Left colon (tissue), 2 donors: ENCODE measurements at regions not wholly inside any gene's neighbourhood (a gene's known extent, or its start where the extent isn't known, plus 50 kb on each side); places are given as distances from the start of the nearest gene placed in this dataset.
"Not testable (repeated sequence)": the region's sequence is repeated elsewhere in the genome, so short reads cannot be mapped to it uniquely, and the experiment has no call there.

Experiments used
- ATAC-seq: fragments of 200-7000 bp; cut with Tn5 transposase; one replicate; pipeline ENCODE4 v1.9.1; 2020; ENCODE audit warnings: mild to moderate bottlenecking, moderate library complexity
- DNase-seq, 2 donors: peaks; one replicate each; pipeline ENCODE4 v3.0.0-alpha.2; 2020
- intact Hi-C, 2 donors: fragments of 100-400 bp; cut with DNase I in 1 of 2; cut with micrococcal nuclease in 1 of 2; formaldehyde crosslinking; loops; one replicate each; pipeline versions ENCODE4 v1.11.2 to v1.14.0; 2022; cut with DNase I, micrococcal nuclease
- donor health status: DM: no; HTN: no; CAD: no.
- donor health status: DM: yes; HTN: yes; CAD: no.

GRCh38 chr10:9311702-9312499 is 1257.4 kb downstream of the GATA3 start:
- intact Hi-C loops = no loop called here
- no peak for ATAC-seq
- DNase-seq = no peak

- DNase-seq = no peak
- no peak for ATAC-seq
- intact Hi-C loops = no loop called here
Observed at GRCh38 chr10:9315292-9315691, 1260.8 kb downstream of the GATA3 start.

DNA sequence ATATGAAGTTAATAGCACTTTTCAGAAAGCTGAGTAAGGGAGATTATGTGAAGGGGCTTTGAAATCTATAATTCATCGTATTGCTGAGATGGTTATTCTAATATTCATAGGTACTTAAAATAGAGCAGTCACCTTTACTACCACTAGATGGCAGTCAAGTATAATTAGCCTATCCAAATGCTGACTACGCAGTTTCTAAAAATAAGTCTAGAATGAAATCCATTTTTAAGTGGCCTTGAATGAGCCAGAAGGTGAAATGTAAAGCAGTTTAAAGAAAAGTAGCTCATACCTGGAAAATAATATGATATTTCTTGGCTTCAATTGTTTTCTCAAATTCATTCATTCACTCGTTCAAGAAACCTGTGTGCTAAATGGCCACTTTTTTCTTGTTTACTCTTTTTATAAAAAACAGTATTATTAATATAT is 1277.1 kb downstream of the GATA3 start:
- no peak for DNase-seq
- peak; percentile 46 for ATAC-seq
- intact Hi-C loops = no loop called here

DNA sequence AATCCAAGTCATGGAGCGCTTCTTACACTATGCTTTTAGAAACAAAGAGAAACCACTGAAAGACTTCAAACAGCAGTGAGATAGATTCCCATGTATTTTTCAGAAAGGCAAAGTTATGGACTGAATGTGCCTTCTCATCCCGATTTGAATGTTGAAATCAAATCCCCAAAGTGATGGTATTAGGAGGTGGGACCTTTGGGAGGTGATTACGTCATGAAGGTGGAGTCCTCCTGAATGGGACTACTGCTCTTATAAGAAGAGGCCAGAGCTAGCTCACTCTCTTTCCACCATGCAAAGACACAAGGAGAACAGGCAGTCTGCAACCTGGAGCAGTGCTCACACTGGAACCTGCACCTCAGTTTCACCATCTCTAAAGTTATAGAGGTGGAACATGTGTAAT is 1279.8 kb downstream of the GATA3 start:
- no peak for ATAC-seq
- intact Hi-C loops = no loop called here
- DNase-seq = no peak

DNA sequence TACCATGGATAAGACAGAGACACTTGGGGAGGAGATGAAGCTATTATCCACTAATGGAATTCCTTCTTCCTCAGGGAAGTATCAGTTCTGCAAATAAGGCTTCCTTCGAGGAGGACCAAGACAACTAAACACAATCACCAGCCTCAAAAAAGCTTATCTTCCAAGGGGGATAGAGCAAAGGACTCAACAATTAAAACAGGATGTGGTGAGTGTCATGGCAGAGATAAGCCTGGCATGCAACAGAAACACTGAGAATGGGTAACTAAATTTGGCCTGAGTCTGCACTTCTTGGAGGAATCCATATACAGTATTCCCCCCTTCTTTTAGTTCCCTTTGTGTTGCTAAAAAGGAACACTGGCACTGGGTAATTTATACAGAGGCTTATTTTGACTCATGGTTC is 1285.2 kb downstream of the GATA3 start:
- intact Hi-C loops = loop anchor here in 1 of 2 donors (5.0 to 10.0 kb wide), 2 partner anchors 1335 to 1698 kb away; no protein-coding TSS in a partner anchor

DNA sequence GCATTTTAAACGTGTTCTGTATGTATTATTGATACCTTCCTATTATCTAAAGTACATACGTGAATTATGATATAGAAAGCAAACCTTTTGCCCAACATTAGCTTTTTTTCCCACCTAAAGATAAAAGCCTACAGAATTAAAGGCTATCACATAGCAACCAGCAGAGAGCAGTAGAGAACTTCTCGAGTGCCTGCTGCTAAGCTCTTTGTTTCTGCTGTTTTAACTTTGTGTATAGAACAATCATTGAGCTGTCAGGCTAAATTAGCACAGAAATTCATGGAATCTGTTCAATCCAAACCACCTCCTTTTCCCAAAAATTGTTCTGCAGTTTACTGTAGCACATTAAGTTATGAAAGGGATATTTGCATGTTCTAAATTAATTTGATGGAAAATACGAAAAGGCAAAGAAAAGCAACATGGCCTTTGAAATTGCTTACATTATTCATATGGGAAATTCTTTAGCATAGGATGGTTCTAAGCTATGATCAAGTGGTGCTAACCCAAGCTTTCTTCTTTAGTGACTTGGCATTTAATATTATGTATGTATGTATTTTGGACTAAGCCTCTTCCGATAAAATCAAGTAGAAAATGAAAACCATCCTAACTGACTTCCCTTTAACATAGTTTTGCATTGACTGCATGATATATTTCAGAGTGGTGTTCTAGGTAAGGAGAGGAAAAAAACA is 1288.5 kb downstream of the GATA3 start:
- intact Hi-C loops = loop anchor here in 1 of 2 donors (5.0 to 10.0 kb wide), 2 partner anchors 1332 to 1694 kb away; no protein-coding TSS in a partner anchor
- no peak for ATAC-seq
- DNase-seq = no peak

More for the DNA sequence above, 1285.2 kb downstream of the GATA3 start:
- ATAC-seq (no peak), DNase-seq (no peak)

GRCh38 chr10:9347933-9348332 is 1293.4 kb downstream of the GATA3 start:
- DNase-seq, ATAC-seq: not testable (repeated sequence)
- intact Hi-C loops = loop anchor here in 1 of 2 donors (10.0 kb wide), 1 partner anchor 1327 kb away; no protein-coding TSS in a partner anchor

GRCh38 chr10:9357471-9357870 is 1303.0 kb downstream of the GATA3 start:
- ATAC-seq (no peak), DNase-seq (no peak)
- intact Hi-C loops = no loop called here

DNA sequence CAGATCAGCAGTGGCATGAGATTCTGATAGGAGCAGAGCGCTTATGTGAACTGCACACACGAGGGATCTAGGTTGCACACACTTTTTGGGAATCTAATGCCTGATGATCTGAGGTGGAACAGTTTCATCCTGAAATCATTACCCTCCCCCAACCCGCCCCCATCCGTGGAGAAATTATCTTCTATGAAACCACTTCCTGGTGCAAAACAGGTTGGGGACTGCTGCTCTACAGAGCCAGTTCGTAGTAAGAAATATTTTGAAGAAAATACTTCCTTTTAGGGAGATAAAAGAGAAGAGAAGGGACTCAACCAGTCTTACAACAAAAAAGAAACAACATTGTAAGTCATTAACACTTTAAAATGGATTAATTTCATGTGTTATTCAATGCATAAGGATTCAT is 1308.2 kb downstream of the GATA3 start:
- ATAC-seq (no peak), DNase-seq (no peak)
- intact Hi-C loops = no loop called here

DNA sequence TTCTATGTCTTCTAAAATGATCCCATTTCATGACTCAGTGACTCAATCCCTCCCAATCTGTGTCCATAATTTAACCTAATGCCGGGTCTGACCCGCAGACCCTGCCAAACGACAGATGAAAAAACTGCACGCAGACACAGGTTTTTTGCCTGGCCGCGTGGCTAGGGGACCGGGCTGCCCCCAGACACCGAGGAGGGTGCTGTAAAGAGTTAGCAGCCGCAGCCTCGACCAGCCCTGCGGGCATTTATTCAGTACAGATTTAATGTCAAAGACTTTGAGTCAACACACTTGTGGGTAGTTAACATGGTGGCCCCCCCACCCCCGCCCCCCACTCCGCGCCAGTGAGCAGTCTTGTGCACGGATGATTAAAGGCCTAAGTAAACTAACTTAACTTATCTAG is 1324.7 kb downstream of the GATA3 start:
- DNase-seq (no peak), ATAC-seq (no peak)
- intact Hi-C loops = no loop called here

GRCh38 chr10:9381733-9382532 is 1327.4 kb downstream of the GATA3 start:
- ATAC-seq (no peak), DNase-seq (no peak)
- intact Hi-C loops = no loop called here

DNA sequence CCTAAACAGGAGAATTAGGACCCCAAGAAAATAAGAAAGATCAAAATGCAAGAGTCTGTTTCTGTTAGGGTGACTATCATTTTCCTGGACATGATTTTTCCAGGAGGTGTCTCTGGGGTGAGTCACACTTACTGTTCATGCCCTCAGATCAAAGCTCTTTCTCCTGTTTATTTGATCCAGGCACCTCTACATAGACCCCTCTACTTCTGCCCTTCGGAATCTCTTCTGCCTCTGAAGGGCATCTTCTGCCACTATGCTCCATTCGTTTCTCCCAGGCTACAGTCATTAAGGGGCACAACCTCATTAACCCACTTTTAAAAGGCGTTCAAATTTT is 1328.0 kb downstream of the GATA3 start:
- intact Hi-C loops = no loop called here
- no peak for ATAC-seq
- no peak for DNase-seq

DNA sequence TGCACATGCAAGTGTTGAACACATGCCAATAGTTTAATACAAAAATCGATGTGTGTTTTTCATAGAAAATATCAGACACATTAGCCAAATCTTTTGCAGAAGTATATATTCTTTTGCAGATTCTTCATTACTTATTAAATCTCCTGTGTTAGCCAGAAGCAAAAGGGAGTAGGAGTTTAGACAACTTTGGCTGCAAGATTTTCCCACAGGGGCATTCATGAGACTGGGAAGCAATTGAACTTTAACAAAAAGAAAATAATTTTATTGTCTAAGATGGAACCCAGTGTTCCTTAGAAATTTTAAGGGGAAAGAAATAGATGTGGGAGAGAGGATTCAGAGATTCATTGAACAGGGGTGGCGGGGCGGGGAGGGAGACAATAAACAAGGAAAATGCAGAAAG is 1336.0 kb downstream of the GATA3 start:
- ATAC-seq (no peak), DNase-seq (no peak)
- intact Hi-C loops = no loop called here

- no peak for DNase-seq
- no peak for ATAC-seq
- intact Hi-C loops = no loop called here
Observed at GRCh38 chr10:9399275-9399983, 1344.9 kb downstream of the GATA3 start.

DNA sequence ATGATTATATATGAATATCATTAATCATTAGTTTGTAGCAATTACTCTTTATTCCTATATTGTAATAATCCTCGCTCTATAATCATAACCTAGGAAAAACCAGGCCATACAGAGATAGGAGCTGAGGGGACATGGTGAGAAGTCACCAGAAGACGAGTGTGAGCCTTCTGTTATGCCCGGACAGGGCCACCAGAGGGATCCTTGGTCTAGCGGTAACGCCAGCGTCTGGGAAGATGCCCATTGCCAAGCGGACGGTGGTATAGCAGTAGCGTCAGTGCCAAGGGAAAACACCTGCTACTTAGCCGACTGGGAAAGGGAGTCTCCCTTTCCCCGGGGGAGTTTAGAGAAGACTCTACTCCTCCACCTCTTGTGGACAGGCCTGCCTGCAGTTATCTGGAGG is 1347.6 kb downstream of the GATA3 start:
- ATAC-seq, intact Hi-C loops, DNase-seq: not testable (repeated sequence)

GRCh38 chr10:9402507-9403195 is 1348.2 kb downstream of the GATA3 start:
- intact Hi-C loops, DNase-seq, ATAC-seq: not testable (repeated sequence)

DNA sequence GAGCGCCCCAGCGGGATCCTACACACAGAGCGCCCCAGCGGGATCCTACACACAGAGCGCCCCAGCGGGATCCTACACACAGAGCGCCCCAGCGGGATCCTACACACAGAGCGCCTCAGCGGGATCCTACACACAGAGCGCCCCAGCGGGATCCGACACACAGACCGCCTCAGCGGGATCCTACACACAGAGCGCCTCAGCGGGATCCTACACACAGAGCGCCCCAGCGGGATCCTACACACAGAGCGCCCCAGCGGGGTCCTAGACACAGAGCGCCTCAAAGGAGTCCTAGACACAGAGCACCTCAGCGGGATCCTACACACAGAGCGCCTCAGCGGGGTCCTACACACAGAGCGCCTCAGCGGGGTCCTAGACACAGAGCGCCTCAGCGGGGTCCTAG is 1352.7 kb downstream of the GATA3 start:
- DNase-seq, intact Hi-C loops, ATAC-seq: not testable (repeated sequence)

- ATAC-seq (no peak), DNase-seq (no peak)
- intact Hi-C loops = no loop called here
Observed at GRCh38 chr10:9416331-9416730, 1361.8 kb downstream of the GATA3 start.
